ENCODE measurements at regions not wholly inside any gene's neighbourhood (a gene's known extent, or its start where the extent isn't known, plus 50 kb on each side); places are given as distances from the start of the nearest gene placed in this dataset.

GRCh38 chr5:125411744-125412560 is 665.5 kb upstream of the ZNF608 start:
- in situ Hi-C loops (cut with MboI; ENCODE audit: low sequenced_read_pairs in 4 of 4) (loop anchor here in 1 of 4 donors (10.0 kb wide), 1 partner anchor 73 kb away; no protein-coding TSS in a partner anchor), intact Hi-C loops (cut with DNase I; ENCODE audit: low total_unique reads) (loop anchor here (1.0 to 10.0 kb wide), 3 partner anchors 72 to 667 kb away; partner anchors contain the start of gene ZNF608)
- TF ChIP-seq CTCF (IDR thresholded peaks at IDR 0.05 in 4 of 5, conservative IDR thresholded peaks at IDR 0.05 in 1 of 5) = no peak
- TF ChIP-seq POLR2A (IDR thresholded peaks at IDR 0.05) = no peak
- Histone ChIP-seq H3K27me3 (no peaks in the 10 kb centered on the region), H3K9me3 (no peaks in the 10 kb centered on the region), H3K27ac (peak overlapping the region; percentile 44 to 67 (median 66)), H3K36me3 (no peaks in the 10 kb centered on the region), H3K4me3 (peak overlapping the region in 3 of 4 donors; percentile 7 to 32 (median 7)), H3K4me1 (peaks cover 31 to 33% of the 10 kb centered on the region in 2 donors)
- DNase-seq (peak; percentile 17 to 37), ATAC-seq (peak; percentile 55 to 66)

DNA sequence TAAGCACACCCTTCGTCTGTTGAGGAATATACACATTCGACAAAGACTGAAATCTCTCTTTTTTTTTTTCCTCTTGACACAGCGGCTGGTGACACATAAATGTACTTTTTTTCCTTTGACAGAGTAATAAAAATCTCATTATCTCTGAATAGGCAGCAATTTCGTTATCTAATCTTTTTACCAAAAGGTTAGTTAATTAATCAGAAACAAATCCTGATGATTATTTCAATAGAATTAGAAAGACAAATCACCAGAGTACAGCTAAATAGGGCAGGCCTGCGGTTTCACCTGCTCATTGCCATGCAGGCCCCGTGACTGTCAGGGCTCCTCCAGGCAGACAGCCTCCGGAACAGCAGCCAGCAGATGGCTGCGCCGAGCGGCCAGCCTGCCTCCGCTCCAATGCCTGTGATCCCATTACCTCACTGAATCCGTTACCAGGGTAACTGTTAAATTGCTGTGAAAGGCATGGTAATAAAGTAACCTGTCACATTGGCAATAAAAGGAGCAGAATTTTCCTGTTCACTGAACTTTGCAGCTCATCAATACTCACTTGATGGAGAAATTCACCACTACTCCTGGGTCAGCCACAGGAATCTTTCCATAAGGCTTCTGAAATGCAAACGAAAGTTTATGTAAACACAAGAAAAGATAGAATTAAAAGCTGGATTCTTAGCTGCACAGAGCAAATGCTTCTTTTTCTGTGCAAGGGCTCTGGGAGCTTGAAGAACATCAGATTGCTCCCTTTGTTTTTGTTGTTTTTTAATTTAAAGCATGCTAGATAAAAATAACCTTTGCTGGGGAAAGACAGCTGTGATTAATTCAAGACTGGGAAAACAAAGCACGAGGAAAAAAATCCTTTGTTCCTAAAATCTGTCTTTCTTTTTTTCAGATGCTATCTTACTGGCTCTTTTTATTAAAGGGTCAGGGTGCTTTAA is 666.4 kb upstream of the ZNF608 start:
- no peak for TF ChIP-seq POLR2A (IDR thresholded peaks at IDR 0.05)
- TF ChIP-seq CTCF (IDR thresholded peaks at IDR 0.05 in 4 of 5, conservative IDR thresholded peaks at IDR 0.05 in 1 of 5) = peak in 3 of 5 experiments; percentile 29 to 53 (median 50)
- Histone ChIP-seq H3K4me3 (peak overlapping the region in 3 of 4 donors; percentile 6 to 33 (median 7)), H3K9me3 (no peaks in the 10 kb centered on the region), H3K27ac (peak overlapping the region; percentile 44 to 67 (median 66)), H3K4me1 (peaks cover 31 to 33% of the 10 kb centered on the region in 2 donors), H3K27me3 (no peaks in the 10 kb centered on the region), H3K36me3 (no peaks in the 10 kb centered on the region)
- DNase-seq (peak; percentile 75 to 78), ATAC-seq (peak; percentile 87 to 89)
- intact Hi-C loops (cut with DNase I; ENCODE audit: low total_unique reads) = loop anchor here (1.0 to 10.0 kb wide), 3 partner anchors 71 to 668 kb away; partner anchors contain the start of gene ZNF608
- in situ Hi-C loops (cut with MboI; ENCODE audit: low sequenced_read_pairs in 4 of 4) = loop anchor here in 1 of 4 donors (10.0 kb wide), 1 partner anchor 72 kb away; no protein-coding TSS in a partner anchor

DNA sequence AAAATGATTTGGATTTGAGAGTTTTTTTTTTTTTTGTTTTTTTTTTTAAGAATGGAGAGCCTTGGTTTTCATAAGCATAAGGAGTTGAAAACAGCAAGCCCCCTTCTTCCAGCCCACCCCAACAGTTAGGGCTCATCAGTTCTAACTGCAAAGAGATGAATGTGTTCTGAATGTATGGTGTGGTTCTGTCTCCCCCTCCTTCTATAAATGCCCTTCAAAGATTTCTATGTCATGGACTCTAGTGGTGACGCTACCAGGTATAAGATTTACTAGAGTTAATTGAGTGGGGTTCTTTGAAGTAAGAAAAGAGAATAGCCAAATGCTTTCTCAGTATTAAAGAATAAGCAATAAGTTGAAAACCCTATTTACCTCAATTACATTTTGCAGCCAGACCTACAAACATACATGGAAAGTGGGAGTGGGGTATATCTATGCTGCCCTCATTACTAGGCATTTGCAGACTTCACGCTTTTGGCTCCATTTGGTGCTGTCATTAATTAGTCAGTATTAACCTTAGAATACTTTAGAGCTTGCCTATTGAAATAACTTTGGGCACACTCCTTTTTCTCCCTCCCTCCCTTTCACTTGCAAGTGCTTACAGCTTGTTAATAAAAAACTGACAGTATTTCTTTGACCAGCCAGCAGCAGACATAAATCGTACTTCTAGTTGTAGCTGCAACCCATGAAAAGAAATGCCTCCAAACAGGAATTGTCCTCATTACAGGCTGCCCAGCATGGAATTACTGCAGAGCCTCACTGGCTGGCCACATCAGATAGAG is 667.2 kb upstream of the ZNF608 start:
- H3K4me3 ChIP-seq = no peak overlapping the region
- TF ChIP-seq CTCF (IDR thresholded peaks at IDR 0.05 in 4 of 5, conservative IDR thresholded peaks at IDR 0.05 in 1 of 5) (no peak), POLR2A (IDR thresholded peaks at IDR 0.05) (no peak)
- in situ Hi-C loops (cut with MboI; ENCODE audit: low sequenced_read_pairs in 4 of 4) (loop anchor here in 1 of 4 donors (10.0 kb wide), 1 partner anchor 71 kb away; no protein-coding TSS in a partner anchor), intact Hi-C loops (cut with DNase I; ENCODE audit: low total_unique reads) (loop anchor here (5.0 to 10.0 kb wide), 2 partner anchors 199 to 669 kb away; partner anchors contain the start of gene ZNF608)
- H3K27ac ChIP-seq = peak overlapping the region in 1 of 4 donors; percentile 67
- no peaks in the 10 kb centered on the region for H3K36me3 ChIP-seq
- H3K27me3 ChIP-seq = no peaks in the 10 kb centered on the region
- no peak for DNase-seq
- H3K4me1 ChIP-seq = peaks cover 31 to 33% of the 10 kb centered on the region in 2 donors
- H3K9me3 ChIP-seq = no peaks in the 10 kb centered on the region
- no peak for ATAC-seq

GRCh38 chr5:125415126-125415525 is 668.7 kb upstream of the ZNF608 start:
- Histone ChIP-seq H3K27ac (no peak overlapping the region), H3K9me3 (no peaks in the 10 kb centered on the region), H3K4me3 (no peak overlapping the region), H3K36me3 (no peaks in the 10 kb centered on the region), H3K4me1 (peaks cover 31 to 33% of the 10 kb centered on the region in 2 donors), H3K27me3 (no peaks in the 10 kb centered on the region)
- TF ChIP-seq POLR2A (IDR thresholded peaks at IDR 0.05) (no peak), CTCF (IDR thresholded peaks at IDR 0.05 in 4 of 5, conservative IDR thresholded peaks at IDR 0.05 in 1 of 5) (no peak)
- in situ Hi-C loops (cut with MboI; ENCODE audit: low sequenced_read_pairs in 4 of 4) (loop anchor here in 1 of 4 donors (10.0 kb wide), 1 partner anchor 70 kb away; no protein-coding TSS in a partner anchor), intact Hi-C loops (cut with DNase I; ENCODE audit: low total_unique reads) (loop anchor here (10.0 kb wide), 1 partner anchor 670 kb away; the partner anchor contains the start of gene ZNF608)
- DNase-seq (no peak), ATAC-seq (no peak)

Measured in gastrocnemius medialis (tissue), 4 donors.